ENCODE measurements at regions not wholly inside any gene's neighbourhood (a gene's known extent, or its start where the extent isn't known, plus 50 kb on each side); places are given as distances from the start of the nearest gene placed in this dataset.

DNA sequence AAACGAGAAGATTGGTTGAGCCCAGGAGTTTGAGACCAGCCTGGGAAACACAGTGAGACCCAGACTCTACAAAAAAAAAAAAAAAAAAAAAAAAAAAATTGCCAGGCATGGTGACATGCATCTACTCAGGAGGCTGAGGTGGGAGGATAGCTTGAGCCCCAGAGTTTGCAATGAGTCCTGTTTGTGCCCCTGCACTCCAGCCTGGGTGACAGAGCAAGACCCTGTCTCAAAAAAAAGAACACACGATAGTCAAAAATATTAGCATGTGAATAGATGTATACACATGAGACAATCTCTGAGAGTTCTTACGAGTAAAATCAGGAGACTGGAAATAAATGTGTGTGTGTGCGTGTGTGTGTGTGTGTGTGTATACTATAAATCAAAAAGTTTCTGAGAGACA is 966.3 kb downstream of the FSTL5 start:
- no peak overlapping the region for H3K27ac ChIP-seq (ENCODE audit: low read depth, low read length, poor library complexity, severe bottlenecking)
- no peaks in the 10 kb centered on the region for H3K9me3 ChIP-seq (ENCODE audit: low read depth, low read length, poor library complexity, severe bottlenecking)
- intact Hi-C loops (cut with micrococcal nuclease; ENCODE audit: unreplicated experiment) = no loop called here
- POLR2A ChIA-PET (ENCODE audit: low non-redundant PET) = no interaction called here
- H3K27me3 ChIP-seq (replicated peaks; ENCODE audit: insufficient read depth, low read depth, low read length, poor library complexity) = no peaks in the 10 kb centered on the region
- DNase-seq (ENCODE audit: low spot score) = no peak
- no peaks in the 10 kb centered on the region for H3K4me1 ChIP-seq (ENCODE audit: insufficient read depth, low read length, poor library complexity, severe bottlenecking)
- H3K36me3 ChIP-seq (ENCODE audit: insufficient read depth, low read length, poor library complexity, severe bottlenecking) = no peaks in the 10 kb centered on the region
- BruUV-seq (replicated peaks) = no TSS peak
- H3K4me3 ChIP-seq (ENCODE audit: low read depth, low read length, poor library complexity, severe bottlenecking) = no peak overlapping the region
- CTCF ChIA-PET = no interaction called here
- TF ChIP-seq, protein P1, sequence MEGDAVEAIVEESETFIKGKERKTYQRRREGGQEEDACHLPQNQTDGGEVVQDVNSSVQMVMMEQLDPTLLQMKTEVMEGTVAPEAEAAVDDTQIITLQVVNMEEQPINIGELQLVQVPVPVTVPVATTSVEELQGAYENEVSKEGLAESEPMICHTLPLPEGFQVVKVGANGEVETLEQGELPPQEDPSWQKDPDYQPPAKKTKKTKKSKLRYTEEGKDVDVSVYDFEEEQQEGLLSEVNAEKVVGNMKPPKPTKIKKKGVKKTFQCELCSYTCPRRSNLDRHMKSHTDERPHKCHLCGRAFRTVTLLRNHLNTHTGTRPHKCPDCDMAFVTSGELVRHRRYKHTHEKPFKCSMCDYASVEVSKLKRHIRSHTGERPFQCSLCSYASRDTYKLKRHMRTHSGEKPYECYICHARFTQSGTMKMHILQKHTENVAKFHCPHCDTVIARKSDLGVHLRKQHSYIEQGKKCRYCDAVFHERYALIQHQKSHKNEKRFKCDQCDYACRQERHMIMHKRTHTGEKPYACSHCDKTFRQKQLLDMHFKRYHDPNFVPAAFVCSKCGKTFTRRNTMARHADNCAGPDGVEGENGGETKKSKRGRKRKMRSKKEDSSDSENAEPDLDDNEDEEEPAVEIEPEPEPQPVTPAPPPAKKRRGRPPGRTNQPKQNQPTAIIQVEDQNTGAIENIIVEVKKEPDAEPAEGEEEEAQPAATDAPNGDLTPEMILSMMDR (conservative IDR thresholded peaks at IDR 0.05; ENCODE audit: low read depth, low read length) = no peak
- TF ChIP-seq EZH2 (IDR thresholded peaks at IDR 0.05; ENCODE audit: borderline replicate concordance, low read depth, low read length, poor library complexity, severe bottlenecking) = no peak

DNA sequence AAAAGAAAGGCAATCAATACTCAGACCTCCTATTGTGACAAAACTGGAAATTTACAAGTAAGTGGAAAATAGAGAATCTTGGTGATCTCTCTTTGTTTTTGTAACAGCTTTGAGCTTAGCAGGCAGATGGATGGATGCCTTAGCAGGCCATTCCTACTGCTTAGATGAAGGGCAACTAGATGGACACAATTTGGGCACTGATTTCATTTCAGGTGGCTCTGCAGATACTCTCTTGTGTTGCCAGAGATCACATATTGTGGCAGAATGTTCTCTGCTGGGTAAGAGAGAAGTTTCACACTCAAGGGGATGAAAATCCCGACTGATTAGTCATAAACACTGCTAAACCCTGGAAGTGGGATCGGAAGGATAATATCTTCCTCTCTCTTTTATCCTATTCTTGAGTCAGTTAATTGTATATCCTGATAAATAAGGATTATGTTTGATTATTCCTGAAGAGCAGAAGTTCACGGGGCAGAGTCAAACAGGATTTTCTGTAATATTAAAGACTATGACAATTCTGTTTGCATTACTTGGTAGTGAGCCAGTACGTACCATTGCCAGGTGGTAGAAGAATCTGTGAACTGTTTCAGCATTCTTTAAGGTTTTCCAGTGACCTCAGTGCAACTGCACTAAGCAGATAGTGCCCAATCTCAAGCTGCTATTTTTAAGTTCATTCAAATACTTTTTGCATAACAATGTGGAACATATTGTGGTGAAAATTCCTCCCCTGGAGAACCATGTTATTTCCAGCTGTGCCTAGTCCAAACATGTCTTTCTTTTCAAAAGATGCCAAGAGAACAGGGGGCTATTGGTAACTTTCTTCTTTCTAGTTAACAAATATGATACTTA is 974.3 kb downstream of the FSTL5 start:
- H3K9me3 ChIP-seq (ENCODE audit: low read depth, low read length, poor library complexity, severe bottlenecking) = no peaks in the 10 kb centered on the region
- no peaks in the 10 kb centered on the region for H3K4me1 ChIP-seq (ENCODE audit: insufficient read depth, low read length, poor library complexity, severe bottlenecking)
- no peaks in the 10 kb centered on the region for H3K27me3 ChIP-seq (replicated peaks; ENCODE audit: insufficient read depth, low read depth, low read length, poor library complexity)
- BruUV-seq (replicated peaks) = no TSS peak
- H3K27ac ChIP-seq (ENCODE audit: low read depth, low read length, poor library complexity, severe bottlenecking) = no peak overlapping the region
- H3K4me3 ChIP-seq (ENCODE audit: low read depth, low read length, poor library complexity, severe bottlenecking) = no peak overlapping the region
- no peak for DNase-seq (ENCODE audit: low spot score)
- no peaks in the 10 kb centered on the region for H3K36me3 ChIP-seq (ENCODE audit: insufficient read depth, low read length, poor library complexity, severe bottlenecking)
- CTCF ChIA-PET = no interaction called here
- POLR2A ChIA-PET (ENCODE audit: low non-redundant PET) = no interaction called here
- intact Hi-C loops (cut with micrococcal nuclease; ENCODE audit: unreplicated experiment) = no loop called here
- no peak for TF ChIP-seq EZH2 (IDR thresholded peaks at IDR 0.05; ENCODE audit: borderline replicate concordance, low read depth, low read length, poor library complexity, severe bottlenecking)
- TF ChIP-seq, protein P1 (conservative IDR thresholded peaks at IDR 0.05; ENCODE audit: low read depth, low read length) = no peak

DNA sequence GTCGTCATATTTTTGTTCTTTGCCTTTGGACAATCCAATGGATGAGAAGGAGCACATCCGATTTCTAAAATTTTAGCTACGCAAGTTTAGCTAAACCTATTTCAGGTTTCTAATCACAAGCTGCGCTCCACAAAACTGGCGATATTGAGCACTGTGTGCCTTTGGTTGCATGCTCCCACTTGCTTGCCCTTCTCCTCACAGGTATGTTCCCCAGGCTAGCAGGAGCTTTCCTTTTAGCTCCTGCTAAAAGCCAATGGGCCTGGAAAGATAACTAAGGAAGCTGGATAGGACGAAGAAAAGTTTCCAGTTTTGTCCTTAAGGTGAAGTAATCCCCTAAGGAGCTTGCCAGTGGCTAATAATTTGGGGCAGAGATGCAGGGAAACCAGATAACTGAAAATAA is 975.2 kb downstream of the FSTL5 start:
- ChIA-PET POLR2A (ENCODE audit: low non-redundant PET) (no interaction called here), CTCF (no interaction called here)
- H3K9me3 ChIP-seq (ENCODE audit: low read depth, low read length, poor library complexity, severe bottlenecking) = no peaks in the 10 kb centered on the region
- no peak overlapping the region for H3K27ac ChIP-seq (ENCODE audit: low read depth, low read length, poor library complexity, severe bottlenecking)
- TF ChIP-seq EZH2 (IDR thresholded peaks at IDR 0.05; ENCODE audit: borderline replicate concordance, low read depth, low read length, poor library complexity, severe bottlenecking) = no peak
- TF ChIP-seq, protein P1 (conservative IDR thresholded peaks at IDR 0.05; ENCODE audit: low read depth, low read length) = no peak
- intact Hi-C loops (cut with micrococcal nuclease; ENCODE audit: unreplicated experiment) = no loop called here
- no peak overlapping the region for H3K4me3 ChIP-seq (ENCODE audit: low read depth, low read length, poor library complexity, severe bottlenecking)
- no peaks in the 10 kb centered on the region for H3K27me3 ChIP-seq (replicated peaks; ENCODE audit: insufficient read depth, low read depth, low read length, poor library complexity)
- no peak for DNase-seq (ENCODE audit: low spot score)
- H3K4me1 ChIP-seq (ENCODE audit: insufficient read depth, low read length, poor library complexity, severe bottlenecking) = no peaks in the 10 kb centered on the region
- no peaks in the 10 kb centered on the region for H3K36me3 ChIP-seq (ENCODE audit: insufficient read depth, low read length, poor library complexity, severe bottlenecking)
- BruUV-seq (replicated peaks) = no TSS peak
